HG02938 (cell line): ENCODE measurements at regions not wholly inside any gene's neighbourhood (a gene's known extent, or its start where the extent isn't known, plus 50 kb on each side); places are given as distances from the start of the nearest gene placed in this dataset.
"Not testable (repeated sequence)": the region's sequence is repeated elsewhere in the genome, so short reads cannot be mapped to it uniquely, and the experiment has no call there.

Experiments used
- ATAC-seq: cut with Tn5 transposase; IDR thresholded peaks from one replicate; pipeline ENCODE4 v1.9.1; 2021; ENCODE audit warnings: mild to moderate bottlenecking, moderate library complexity; ENCODE audit not compliant: unreplicated experiment

DNA sequence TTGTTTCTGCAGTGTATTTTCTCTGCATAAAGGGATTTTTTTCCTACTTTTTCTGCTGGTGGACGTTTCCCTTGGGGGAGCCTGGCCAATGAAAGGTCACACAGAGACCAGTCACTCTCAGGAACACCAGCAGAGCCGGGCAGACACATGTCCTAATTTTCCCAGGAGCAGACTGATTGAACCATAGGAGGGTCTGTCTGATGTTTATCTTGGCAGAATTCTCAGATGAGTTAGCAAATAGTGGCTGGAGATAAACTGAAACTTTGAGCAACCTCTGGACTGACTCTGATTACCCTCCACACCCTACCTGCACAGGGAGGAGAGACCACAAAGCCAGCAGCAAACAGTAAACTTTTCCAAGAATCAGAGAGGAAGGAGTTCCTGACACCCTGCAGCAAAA is 90.0 kb upstream of the PLGLB2 start:
- ATAC-seq, result not testable (repeated sequence)

- not testable (repeated sequence) for ATAC-seq
Observed at GRCh38 chr2:87658357-87658756, 89.5 kb upstream of the PLGLB2 start.

GRCh38 chr2:87658976-87659375 is 88.9 kb upstream of the PLGLB2 start:
- not testable (repeated sequence) for ATAC-seq

DNA sequence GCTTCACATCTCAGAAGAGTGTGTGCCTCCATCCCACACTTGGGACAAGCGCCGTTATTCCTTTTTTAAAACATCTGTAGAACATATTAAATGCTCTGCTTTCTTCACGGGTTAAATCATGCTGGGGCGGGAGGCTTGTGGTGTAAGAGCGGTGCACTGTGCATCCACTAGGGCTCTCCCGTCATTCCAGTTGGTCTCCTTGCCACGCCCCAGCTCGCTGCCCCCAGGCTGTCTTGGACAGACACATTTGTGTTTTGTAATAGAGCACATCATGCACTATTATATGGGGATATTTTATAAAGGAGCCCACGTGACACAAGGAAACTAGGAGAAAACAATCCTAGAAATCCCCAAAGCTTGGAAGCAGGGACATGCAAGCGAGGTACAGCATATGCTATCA is 87.7 kb upstream of the PLGLB2 start:
- ATAC-seq, result not testable (repeated sequence)

DNA sequence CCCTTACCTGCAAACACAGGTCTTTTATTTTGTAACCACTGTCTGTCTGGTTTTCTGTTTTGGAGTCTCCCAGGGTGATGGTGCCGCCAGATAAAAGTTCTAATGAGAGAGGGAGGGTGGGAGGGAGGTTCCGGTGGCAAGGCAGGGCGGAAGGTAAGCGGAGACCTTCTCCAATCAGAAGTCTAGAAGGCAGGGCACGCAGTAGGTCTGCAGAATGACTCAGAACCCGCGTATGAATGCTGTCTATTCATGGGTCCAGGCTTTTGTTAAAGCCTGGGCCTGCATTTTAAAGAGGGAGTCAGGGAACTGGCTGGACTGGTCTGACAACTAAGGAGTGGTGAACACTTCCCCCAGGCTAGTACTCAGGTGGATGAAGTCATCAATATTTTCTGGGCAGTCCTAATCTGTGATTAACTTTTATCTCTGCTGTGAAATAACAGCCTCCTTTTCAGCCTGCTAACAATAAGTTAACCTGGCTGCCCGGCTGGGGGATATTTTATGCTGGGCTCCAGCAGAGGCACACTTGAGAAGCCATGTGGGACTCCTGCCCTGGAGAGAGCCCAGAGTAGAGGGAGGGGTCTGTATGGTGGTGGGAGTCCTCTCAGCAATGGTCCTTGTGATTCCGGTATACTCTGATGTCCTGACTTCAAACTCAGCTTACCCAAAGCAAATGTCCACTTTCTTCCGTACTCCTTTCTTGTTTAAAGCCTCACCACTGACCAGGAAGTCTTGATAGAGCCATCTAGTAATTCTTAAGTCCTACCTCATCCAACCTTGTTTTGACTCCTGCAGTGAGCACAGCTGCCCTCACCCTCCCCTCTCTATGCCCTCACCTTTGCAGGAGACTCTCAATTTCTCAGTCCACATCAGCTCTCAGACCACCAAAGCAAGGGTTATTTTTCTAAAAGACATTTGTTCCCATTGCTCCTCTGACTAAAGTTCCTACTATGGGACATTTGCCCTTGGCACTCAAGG is 85.3 kb upstream of the PLGLB2 start:
- ATAC-seq, result not testable (repeated sequence)

GRCh38 chr2:87663347-87663746 is 84.5 kb upstream of the PLGLB2 start:
- ATAC-seq, result not testable (repeated sequence)

DNA sequence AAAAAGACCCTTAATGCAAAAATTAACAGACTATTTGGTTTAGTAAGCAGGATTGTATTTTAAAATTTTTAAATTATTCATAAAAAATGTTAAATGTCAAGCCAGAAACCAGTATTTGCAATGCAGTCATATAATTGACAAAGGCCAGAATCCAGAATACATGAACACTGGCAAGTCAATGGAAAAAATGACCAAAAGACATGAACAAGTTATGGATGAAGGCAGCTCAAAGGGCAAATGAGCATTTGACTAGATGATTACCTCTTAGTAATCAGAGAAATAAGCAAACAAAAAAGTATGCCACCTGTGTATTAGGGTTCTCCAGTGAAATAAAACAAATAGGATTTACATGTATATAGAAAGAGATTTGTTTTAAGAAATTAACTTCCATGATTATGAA is 80.9 kb upstream of the PLGLB2 start:
- not testable (repeated sequence) for ATAC-seq

GRCh38 chr2:87668361-87668760 is 79.5 kb upstream of the PLGLB2 start:
- not testable (repeated sequence) for ATAC-seq

GRCh38 chr2:87669633-87670231 is 78.2 kb upstream of the PLGLB2 start:
- not testable (repeated sequence) for ATAC-seq

GRCh38 chr2:87672404-87672803 is 75.5 kb upstream of the PLGLB2 start:
- not testable (repeated sequence) for ATAC-seq

DNA sequence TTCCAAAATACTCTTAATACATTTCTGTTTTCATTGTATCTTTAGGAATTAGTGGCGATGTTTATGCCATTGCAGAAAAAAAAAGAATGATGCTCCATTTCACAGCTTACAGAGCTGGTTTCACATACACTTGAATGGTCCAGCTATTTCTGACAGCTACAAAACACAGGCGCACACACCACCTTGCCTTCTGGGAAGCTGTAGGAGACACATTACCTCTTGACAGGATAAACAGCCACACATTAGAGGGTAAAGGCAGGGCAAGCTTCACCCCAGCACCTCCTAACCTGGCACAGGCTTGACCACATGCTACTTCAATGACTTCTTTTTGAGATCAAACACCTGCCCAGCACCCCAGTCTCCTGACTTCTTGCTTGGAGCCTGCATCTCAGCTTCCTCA is 73.2 kb upstream of the PLGLB2 start:
- ATAC-seq, result not testable (repeated sequence)

- ATAC-seq, result not testable (repeated sequence)
Observed at GRCh38 chr2:87675487-87675886, 72.4 kb upstream of the PLGLB2 start.

DNA sequence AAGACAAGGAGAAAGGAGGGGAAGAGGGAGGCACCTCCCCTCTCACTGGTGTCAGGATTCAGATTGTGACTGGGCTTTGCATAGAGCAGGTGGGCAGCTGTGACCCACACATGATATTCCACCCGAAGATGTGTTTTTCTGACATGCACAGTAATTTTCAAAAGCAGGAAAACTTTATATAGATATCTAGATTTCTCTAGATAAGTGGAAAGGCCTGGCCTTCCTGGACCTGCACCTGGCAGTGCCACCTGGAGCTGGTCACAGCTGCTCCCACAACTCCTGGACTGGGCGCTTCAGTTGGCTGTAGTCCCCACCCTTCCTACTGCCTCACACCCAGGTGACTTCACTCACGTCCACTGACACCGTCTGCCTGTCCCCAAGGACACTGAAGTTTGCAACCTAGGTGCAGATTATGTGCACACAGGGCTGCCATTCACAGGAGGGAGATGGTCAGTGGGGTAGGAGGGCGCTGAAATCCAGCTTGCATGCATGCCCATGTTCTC is 70.4 kb upstream of the PLGLB2 start:
- not testable (repeated sequence) for ATAC-seq

DNA sequence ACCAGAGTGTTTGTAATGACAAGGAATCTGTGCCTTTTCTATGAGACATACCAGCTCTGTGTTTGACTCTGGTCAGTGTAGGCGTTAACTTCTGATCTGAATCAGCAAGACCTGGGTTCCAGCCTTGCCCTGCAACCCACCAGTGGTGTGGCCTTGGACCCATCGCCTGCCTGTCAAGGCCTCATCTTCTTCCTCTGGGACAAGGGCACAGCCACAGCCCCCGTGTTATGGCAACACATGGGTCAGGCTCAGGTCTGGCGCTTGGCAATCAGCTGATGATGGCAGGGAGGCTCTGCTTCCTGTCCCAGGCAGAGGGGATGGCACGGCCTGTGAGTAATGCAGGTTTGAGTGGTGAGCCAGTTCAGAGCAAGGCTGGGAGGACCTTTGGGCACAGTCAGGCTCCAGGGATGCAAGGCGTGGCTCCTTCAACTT is 69.1 kb upstream of the PLGLB2 start:
- not testable (repeated sequence) for ATAC-seq

DNA sequence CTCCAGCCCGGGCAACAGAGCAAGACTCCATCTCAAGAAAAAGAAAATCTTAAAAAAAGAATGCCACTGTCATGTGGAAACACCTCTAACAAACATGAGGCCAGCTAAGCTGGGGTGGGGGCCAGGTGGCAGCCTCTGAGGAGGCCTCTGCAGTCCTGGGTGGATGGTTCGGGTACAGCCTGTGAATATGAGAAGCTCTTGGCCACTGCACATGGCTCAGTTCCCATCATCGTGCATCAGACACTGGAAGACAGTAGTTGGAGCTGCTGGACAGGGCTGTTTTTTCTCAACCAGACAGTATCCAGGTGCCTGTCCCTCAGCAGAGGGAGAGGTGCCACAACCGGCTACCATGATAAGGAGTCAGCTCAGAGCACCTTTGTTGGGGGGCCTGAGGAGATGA is 67.9 kb upstream of the PLGLB2 start:
- not testable (repeated sequence) for ATAC-seq

DNA sequence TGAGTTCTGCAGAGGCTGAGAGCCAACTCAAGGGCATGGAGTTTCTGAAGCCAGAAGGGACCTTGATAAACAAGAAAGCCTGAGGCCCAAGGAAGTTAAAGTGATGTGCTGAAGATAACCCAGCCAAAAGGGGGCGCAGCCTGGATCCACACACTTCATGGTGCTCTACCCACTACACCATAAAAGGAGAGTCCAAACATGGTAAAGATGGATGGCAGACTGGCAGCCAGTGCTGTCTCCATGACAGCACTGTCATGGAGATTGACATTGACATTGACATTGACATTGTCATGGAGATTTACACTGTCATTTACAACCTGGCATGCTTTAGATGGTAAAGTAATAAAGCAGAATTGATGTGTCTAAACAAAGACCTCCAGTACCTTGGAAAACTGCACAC is 67.2 kb upstream of the PLGLB2 start:
- not testable (repeated sequence) for ATAC-seq

GRCh38 chr2:87683451-87683850 is 64.4 kb upstream of the PLGLB2 start:
- ATAC-seq, result not testable (repeated sequence)

- not testable (repeated sequence) for ATAC-seq
Observed at GRCh38 chr2:87683961-87684360, 63.9 kb upstream of the PLGLB2 start.

DNA sequence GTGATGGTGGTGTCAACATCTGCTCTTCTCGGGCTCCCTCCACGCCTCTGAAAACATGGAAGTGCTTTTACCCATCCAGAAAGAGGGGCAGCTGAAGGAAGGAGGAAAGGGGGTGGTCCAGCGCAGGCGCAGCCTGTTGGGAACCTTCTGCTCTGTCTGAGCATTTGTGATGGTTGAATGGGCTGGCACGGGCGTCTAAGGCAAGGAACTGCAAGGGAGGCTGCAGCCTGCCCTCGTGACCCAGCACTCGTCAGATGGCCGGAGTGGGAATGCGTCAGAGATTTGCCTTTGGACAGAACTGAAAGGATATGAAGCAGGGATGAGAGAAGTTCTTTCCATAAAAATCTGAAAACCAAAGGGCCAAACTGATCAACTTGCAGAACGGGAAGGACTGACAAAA is 62.3 kb upstream of the PLGLB2 start:
- ATAC-seq, result not testable (repeated sequence)

DNA sequence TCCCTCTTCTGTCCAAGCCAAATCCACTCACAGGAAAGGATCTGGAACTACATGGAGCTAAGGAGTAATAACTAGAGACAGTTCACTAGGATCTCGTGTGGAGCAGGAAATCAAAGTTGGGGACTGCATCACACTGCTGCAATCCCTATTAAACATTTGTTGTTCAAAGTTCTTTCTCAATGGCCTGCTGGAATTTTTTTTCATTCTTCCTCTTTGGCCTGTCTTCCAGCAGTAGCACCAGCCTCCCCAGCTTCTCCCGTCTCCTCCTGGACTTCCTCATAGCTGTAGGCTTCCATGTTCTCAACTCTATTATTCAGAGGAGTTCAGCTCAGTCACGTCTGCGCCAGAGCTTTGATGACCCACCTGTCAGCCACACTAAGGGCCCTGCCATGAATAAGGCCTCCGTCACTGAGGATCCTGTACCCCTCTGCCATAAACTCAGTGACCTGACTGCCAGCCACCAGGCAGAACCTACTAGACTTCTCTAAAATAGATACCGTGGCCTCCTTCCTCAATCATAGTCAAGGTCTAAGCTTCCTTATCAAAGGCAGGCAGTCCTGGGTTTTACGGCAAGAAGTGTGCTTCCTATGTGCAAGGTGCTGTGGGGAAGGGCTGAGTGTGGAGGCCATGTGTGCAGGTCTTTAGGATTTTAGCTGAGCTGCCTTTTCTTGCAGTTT is 60.9 kb upstream of the PLGLB2 start:
- not testable (repeated sequence) for ATAC-seq
